Sigmoid colon (tissue), 6 donors: ENCODE measurements at regions not wholly inside any gene's neighbourhood (a gene's known extent, or its start where the extent isn't known, plus 50 kb on each side); places are given as distances from the start of the nearest gene placed in this dataset.

ENCODE experiments used
- DNase-seq: peaks from one replicate; pipeline ENCODE4 v3.0.0-alpha.2; 2019
- H3K27ac ChIP-seq, 4 donors: fragments of 200-600 bp; sonication (generic); one replicate each; pipeline ENCODE4 v1.5.1; 2016 to 2019; ENCODE audit warnings: mild to moderate bottlenecking in 1 of 4
- H3K27me3 ChIP-seq, 3 donors: fragments of 200-600 bp; sonication (generic); one replicate each; pipeline ENCODE4 v1.5.1; 2019; ENCODE audit warnings: mild to moderate bottlenecking in 1 of 3
- H3K36me3 ChIP-seq, 4 donors: fragments of 200-600 bp; sonication (generic); one replicate each; pipeline ENCODE4 v1.5.1; 2016 to 2019
- H3K4me1 ChIP-seq, 4 donors: fragments of 200-600 bp; sonication (generic); one replicate each; pipeline ENCODE4 v1.5.1; 2017 to 2019
- H3K4me3 ChIP-seq, 4 donors: fragments of 200-600 bp; sonication (generic); one replicate each; pipeline ENCODE4 v1.5.1; 2017 to 2019; ENCODE audit warnings: mild to moderate bottlenecking in 2 of 4, moderate library complexity in 1 of 4
- H3K9me3 ChIP-seq, 4 donors: fragments of 200-600 bp in 3 of 4; sonication (generic) in 3 of 4; one replicate each; pipeline versions ENCODE4 v1.5.1 to v1.6.1; 2013 to 2019
- EP300 ChIP-seq, 4 donors: sonication (generic); formaldehyde crosslinking; IDR thresholded peaks; one replicate each; pipeline ENCODE4 v1.6.1; 2017; ENCODE audit warnings: antibody characterized with exemption in 4 of 4
- POLR2A ChIP-seq, 2 donors: fragments of 450-650 bp; IDR thresholded peaks; one replicate each; pipeline ENCODE4 v1.6.1; 2016; ENCODE audit warnings: antibody characterized with exemption in 2 of 2, mild to moderate bottlenecking in 2 of 2, moderate library complexity in 2 of 2
- POLR2AphosphoS5 ChIP-seq, 4 donors: sonication (generic); formaldehyde crosslinking; IDR thresholded peaks; one replicate each; pipeline ENCODE4 v1.6.1; 2017; ENCODE audit warnings: antibody characterized with exemption in 4 of 4
- WGBS, 2 donors: extraction: QIAGEN DNeasy Blood & Tissue Kit; methylation state at CpG; one replicate each; pipeline ENCODE4 v1.1.7; 2013; 5-methylcytosine and 5-hydroxymethylcytosine counted together
- intact Hi-C: fragments of 100-400 bp; cut with DNase I; formaldehyde crosslinking; loops from one replicate; pipeline ENCODE4 v1.15.1; 2023
- TF ChIP-seq, protein P1 (sequence below), 4 experiments: fragments of 450-650 bp in 3 of 4; fragments of 200-600 bp in 1 of 4; IDR thresholded peaks; one replicate each; pipeline ENCODE4 v1.5.1; 2016 to 2019; ENCODE audit warnings: antibody characterized with exemption in 4 of 4, mild to moderate bottlenecking in 3 of 4, moderate library complexity in 2 of 4
- donor health status: healthy with polysubstance abuse.
- donor health status: healthy.

GRCh38 chr5:34570721-34571676 lies 85.1 kb upstream of the RAI14 start:
- H3K4me1 ChIP-seq, result peaks cover 0 to 14% (median 0%) of the 10 kb centered on the region in 4 donors
- no peak overlapping the region for H3K4me3 ChIP-seq
- no peaks in the 10 kb centered on the region for H3K27me3 ChIP-seq
- H3K27ac ChIP-seq, result peak overlapping the region in 1 of 4 donors; percentile 22
- intact Hi-C loops, result no loop called here
- WGBS, 2 donors, result 69 to 74% methylated on average over 5 of the region's 5 CpGs
- no peaks in the 10 kb centered on the region for H3K36me3 ChIP-seq
- TF ChIP-seq POLR2A (IDR thresholded peaks at IDR 0.05), result no peak
- TF ChIP-seq POLR2AphosphoS5 (IDR thresholded peaks at IDR 0.05), result no peak
- no peak for TF ChIP-seq EP300 (IDR thresholded peaks at IDR 0.05)
- TF ChIP-seq, protein P1, sequence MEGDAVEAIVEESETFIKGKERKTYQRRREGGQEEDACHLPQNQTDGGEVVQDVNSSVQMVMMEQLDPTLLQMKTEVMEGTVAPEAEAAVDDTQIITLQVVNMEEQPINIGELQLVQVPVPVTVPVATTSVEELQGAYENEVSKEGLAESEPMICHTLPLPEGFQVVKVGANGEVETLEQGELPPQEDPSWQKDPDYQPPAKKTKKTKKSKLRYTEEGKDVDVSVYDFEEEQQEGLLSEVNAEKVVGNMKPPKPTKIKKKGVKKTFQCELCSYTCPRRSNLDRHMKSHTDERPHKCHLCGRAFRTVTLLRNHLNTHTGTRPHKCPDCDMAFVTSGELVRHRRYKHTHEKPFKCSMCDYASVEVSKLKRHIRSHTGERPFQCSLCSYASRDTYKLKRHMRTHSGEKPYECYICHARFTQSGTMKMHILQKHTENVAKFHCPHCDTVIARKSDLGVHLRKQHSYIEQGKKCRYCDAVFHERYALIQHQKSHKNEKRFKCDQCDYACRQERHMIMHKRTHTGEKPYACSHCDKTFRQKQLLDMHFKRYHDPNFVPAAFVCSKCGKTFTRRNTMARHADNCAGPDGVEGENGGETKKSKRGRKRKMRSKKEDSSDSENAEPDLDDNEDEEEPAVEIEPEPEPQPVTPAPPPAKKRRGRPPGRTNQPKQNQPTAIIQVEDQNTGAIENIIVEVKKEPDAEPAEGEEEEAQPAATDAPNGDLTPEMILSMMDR (IDR thresholded peaks at IDR 0.05), result no peak
- no peaks in the 10 kb centered on the region for H3K9me3 ChIP-seq
- no peak for DNase-seq

DNA sequence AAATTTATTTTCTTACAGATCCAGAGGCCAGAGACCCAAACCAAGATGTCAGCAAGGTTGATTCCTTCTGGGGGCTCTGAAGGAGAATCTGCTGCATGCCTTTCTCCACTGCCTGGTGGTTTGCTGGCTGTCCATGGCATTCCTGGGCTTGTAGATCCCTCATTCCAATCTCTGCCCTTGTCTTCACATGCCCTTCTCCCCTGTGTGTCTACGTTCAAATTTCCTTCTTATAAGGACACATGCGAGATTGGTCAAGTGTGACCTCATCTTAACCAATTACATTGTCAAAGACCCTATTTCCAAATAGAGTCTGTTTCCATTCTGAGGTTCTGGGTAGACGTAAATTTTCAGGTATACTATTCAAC lies 84.5 kb upstream of the RAI14 start:
- no peak overlapping the region for H3K4me3 ChIP-seq
- TF ChIP-seq EP300 (IDR thresholded peaks at IDR 0.05), result no peak
- no peak for TF ChIP-seq POLR2AphosphoS5 (IDR thresholded peaks at IDR 0.05)
- TF ChIP-seq, protein P1 (IDR thresholded peaks at IDR 0.05), result no peak
- no peak for TF ChIP-seq POLR2A (IDR thresholded peaks at IDR 0.05)
- H3K27ac ChIP-seq, result peak overlapping the region in 1 of 4 donors; percentile 22
- 94 to 95% methylated on average over 3 of the region's 3 CpGs for WGBS, 2 donors
- H3K36me3 ChIP-seq, result no peaks in the 10 kb centered on the region
- no peaks in the 10 kb centered on the region for H3K27me3 ChIP-seq
- peaks cover 0 to 19% (median 1%) of the 10 kb centered on the region in 4 donors for H3K4me1 ChIP-seq
- H3K9me3 ChIP-seq, result no peaks in the 10 kb centered on the region
- DNase-seq, result no peak
- intact Hi-C loops, result no loop called here

DNA sequence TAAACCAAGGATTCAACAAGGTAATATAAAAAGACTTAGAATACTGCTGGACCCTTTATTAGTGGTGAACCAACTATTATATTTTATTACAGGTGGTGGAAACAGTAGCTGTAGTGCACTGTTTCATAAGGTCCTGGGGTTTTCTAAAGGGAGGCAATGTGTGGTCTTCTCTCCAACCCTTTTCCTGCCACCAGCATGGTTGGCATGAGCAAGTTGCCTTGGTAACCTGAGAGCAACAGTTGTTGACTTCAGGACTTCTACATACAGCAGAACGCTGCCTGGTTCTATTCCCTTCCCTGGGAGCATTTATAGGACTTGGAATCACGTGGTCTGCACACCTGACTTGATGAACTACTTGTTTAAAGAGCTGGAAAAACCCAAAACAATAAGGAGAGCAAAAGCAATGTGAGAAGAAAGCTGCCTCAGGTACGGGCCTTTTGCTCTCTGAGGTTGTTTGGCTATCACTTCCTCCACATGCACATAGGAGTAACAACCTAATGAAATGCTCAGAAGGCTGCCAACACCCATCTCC lies 81.1 kb upstream of the RAI14 start:
- intact Hi-C loops, result no loop called here
- WGBS, 2 donors, result 15 to 54% methylated on average over 3 of the region's 3 CpGs
- Histone ChIP-seq H3K27me3 (no peaks in the 10 kb centered on the region), H3K27ac (no peak overlapping the region), H3K4me3 (no peak overlapping the region), H3K9me3 (no peaks in the 10 kb centered on the region), H3K4me1 (peaks cover 0 to 28% (median 6%) of the 10 kb centered on the region in 4 donors), H3K36me3 (no peaks in the 10 kb centered on the region)
- TF ChIP-seq POLR2AphosphoS5 (IDR thresholded peaks at IDR 0.05) (no peak), EP300 (IDR thresholded peaks at IDR 0.05) (no peak), POLR2A (IDR thresholded peaks at IDR 0.05) (no peak)
- TF ChIP-seq, protein P1 (IDR thresholded peaks at IDR 0.05), result no peak
- no peak for DNase-seq

- intact Hi-C loops, result no loop called here
- Histone ChIP-seq H3K27me3 (no peaks in the 10 kb centered on the region), H3K9me3 (no peaks in the 10 kb centered on the region), H3K27ac (peak overlapping the region in 1 of 4 donors; percentile 38), H3K4me1 (peaks cover 0 to 14% (median 6%) of the 10 kb centered on the region in 4 donors), H3K4me3 (no peak overlapping the region), H3K36me3 (no peaks in the 10 kb centered on the region)
- WGBS, 2 donors, result 81 to 84% methylated on average over 11 of the region's 11 CpGs
- DNase-seq, result no peak
- TF ChIP-seq POLR2AphosphoS5 (IDR thresholded peaks at IDR 0.05), result peak in 1 of 4 donors; percentile 10
- TF ChIP-seq, protein P1 (IDR thresholded peaks at IDR 0.05), result no peak
These were observed 79.0 kb upstream of the RAI14 start for GRCh38 chr5:34576891-34577666.
